Activated naive CD8-positive, alpha-beta T cell (primary cell): ENCODE measurements at regions not wholly inside any gene's neighbourhood (a gene's known extent, or its start where the extent isn't known, plus 50 kb on each side); places are given as distances from the start of the nearest gene placed in this dataset.

Source experiments
- H3K27ac Mint-ChIP-seq: one replicate; pipeline ENCODE4 v1.8.0; 2021; ENCODE audit warnings: mixed read lengths
- H3K27me3 Mint-ChIP-seq: one replicate; pipeline ENCODE4 v1.8.0; 2021; ENCODE audit warnings: mixed read lengths
- H3K36me3 Mint-ChIP-seq: one replicate; pipeline ENCODE4 v1.8.0; 2021; ENCODE audit warnings: mixed read lengths
- H3K4me1 Mint-ChIP-seq: one replicate; pipeline ENCODE4 v1.8.0; 2021; ENCODE audit warnings: low read depth, mixed read lengths
- H3K4me3 Mint-ChIP-seq: one replicate; pipeline ENCODE4 v1.8.0; 2021; ENCODE audit warnings: mild to moderate bottlenecking, mixed read lengths
- H3K9me3 Mint-ChIP-seq: one replicate; pipeline ENCODE4 v1.8.0; 2021; ENCODE audit warnings: low read depth, mixed read lengths

GRCh38 chr2:103734911-103735310 lies 973.1 kb downstream of the TMEM182 start:
- Mint-ChIP-seq H3K9me3 (peaks cover 17% of the 10 kb centered on the region), H3K4me3 (no peak overlapping the region), H3K4me1 (no peaks in the 10 kb centered on the region), H3K27me3 (no peaks in the 10 kb centered on the region), H3K36me3 (no peaks in the 10 kb centered on the region), H3K27ac (no peak overlapping the region)

- peaks cover 6% of the 10 kb centered on the region for H3K9me3 Mint-ChIP-seq
- no peak overlapping the region for H3K4me3 Mint-ChIP-seq
- H3K27ac Mint-ChIP-seq, result no peak overlapping the region
- no peaks in the 10 kb centered on the region for H3K4me1 Mint-ChIP-seq
- no peaks in the 10 kb centered on the region for H3K27me3 Mint-ChIP-seq
- H3K36me3 Mint-ChIP-seq, result no peaks in the 10 kb centered on the region
These were observed 976.3 kb downstream of the TMEM182 start for GRCh38 chr2:103738108-103738507.

GRCh38 chr2:103738606-103739005 lies 976.8 kb downstream of the TMEM182 start:
- Mint-ChIP-seq H3K27me3 (no peaks in the 10 kb centered on the region), H3K9me3 (peaks cover 6% of the 10 kb centered on the region), H3K4me1 (no peaks in the 10 kb centered on the region), H3K4me3 (no peak overlapping the region), H3K27ac (no peak overlapping the region), H3K36me3 (no peaks in the 10 kb centered on the region)

GRCh38 chr2:103739186-103739585 lies 977.4 kb downstream of the TMEM182 start:
- no peaks in the 10 kb centered on the region for H3K4me1 Mint-ChIP-seq
- peaks cover 9% of the 10 kb centered on the region for H3K9me3 Mint-ChIP-seq
- H3K27me3 Mint-ChIP-seq, result no peaks in the 10 kb centered on the region
- H3K27ac Mint-ChIP-seq, result no peak overlapping the region
- H3K36me3 Mint-ChIP-seq, result no peaks in the 10 kb centered on the region
- no peak overlapping the region for H3K4me3 Mint-ChIP-seq

- no peaks in the 10 kb centered on the region for H3K36me3 Mint-ChIP-seq
These were observed 978.1 kb downstream of the TMEM182 start for GRCh38 chr2:103739921-103740320.

GRCh38 chr2:103740631-103741030 lies 978.8 kb downstream of the TMEM182 start:
- no peaks in the 10 kb centered on the region for H3K4me1 Mint-ChIP-seq
- no peaks in the 10 kb centered on the region for H3K27me3 Mint-ChIP-seq
- H3K27ac Mint-ChIP-seq, result no peak overlapping the region
- H3K36me3 Mint-ChIP-seq, result no peaks in the 10 kb centered on the region
- H3K9me3 Mint-ChIP-seq, result peaks cover 12% of the 10 kb centered on the region
- H3K4me3 Mint-ChIP-seq, result no peak overlapping the region

More at GRCh38 chr2:103739921-103740320, 978.1 kb downstream of the TMEM182 start:
- no peak overlapping the region for H3K4me3 Mint-ChIP-seq
- peaks cover 12% of the 10 kb centered on the region for H3K9me3 Mint-ChIP-seq
- no peaks in the 10 kb centered on the region for H3K4me1 Mint-ChIP-seq
- H3K27ac Mint-ChIP-seq, result no peak overlapping the region
- H3K27me3 Mint-ChIP-seq, result no peaks in the 10 kb centered on the region

- Mint-ChIP-seq H3K27me3 (no peaks in the 10 kb centered on the region), H3K4me3 (no peak overlapping the region), H3K4me1 (no peaks in the 10 kb centered on the region), H3K27ac (no peak overlapping the region), H3K36me3 (no peaks in the 10 kb centered on the region), H3K9me3 (peaks cover 8% of the 10 kb centered on the region)
These were observed 981.4 kb downstream of the TMEM182 start for GRCh38 chr2:103743195-103743594.

- Mint-ChIP-seq H3K27ac (no peak overlapping the region), H3K4me3 (no peak overlapping the region), H3K36me3 (no peaks in the 10 kb centered on the region), H3K27me3 (no peaks in the 10 kb centered on the region), H3K4me1 (no peaks in the 10 kb centered on the region), H3K9me3 (peaks cover 5% of the 10 kb centered on the region)
These were observed 992.7 kb downstream of the TMEM182 start for GRCh38 chr2:103754530-103754929.

- Mint-ChIP-seq H3K27ac (no peak overlapping the region), H3K4me1 (no peaks in the 10 kb centered on the region), H3K4me3 (no peak overlapping the region), H3K36me3 (no peaks in the 10 kb centered on the region), H3K9me3 (peaks cover 22% of the 10 kb centered on the region), H3K27me3 (no peaks in the 10 kb centered on the region)
These were observed 1012.1 kb downstream of the TMEM182 start for GRCh38 chr2:103773884-103774283.

- Mint-ChIP-seq H3K4me3 (no peak overlapping the region), H3K36me3 (no peaks in the 10 kb centered on the region), H3K27ac (no peak overlapping the region), H3K4me1 (no peaks in the 10 kb centered on the region), H3K9me3 (peaks cover 14% of the 10 kb centered on the region), H3K27me3 (no peaks in the 10 kb centered on the region)
These were observed 1018.4 kb downstream of the TMEM182 start for GRCh38 chr2:103780088-103780702.

GRCh38 chr2:103781313-103781712 lies 1019.5 kb downstream of the TMEM182 start:
- Mint-ChIP-seq H3K4me3 (no peak overlapping the region), H3K4me1 (no peaks in the 10 kb centered on the region), H3K36me3 (no peaks in the 10 kb centered on the region), H3K27ac (no peak overlapping the region), H3K27me3 (no peaks in the 10 kb centered on the region), H3K9me3 (peaks cover 9% of the 10 kb centered on the region)

- H3K27ac Mint-ChIP-seq, result no peak overlapping the region
- no peaks in the 10 kb centered on the region for H3K9me3 Mint-ChIP-seq
- H3K4me3 Mint-ChIP-seq, result no peak overlapping the region
- no peaks in the 10 kb centered on the region for H3K4me1 Mint-ChIP-seq
- H3K27me3 Mint-ChIP-seq, result no peaks in the 10 kb centered on the region
- H3K36me3 Mint-ChIP-seq, result no peaks in the 10 kb centered on the region
These were observed 1022.4 kb downstream of the TMEM182 start for GRCh38 chr2:103784261-103784660.

GRCh38 chr2:103785432-103785831 lies 1023.6 kb downstream of the TMEM182 start:
- no peaks in the 10 kb centered on the region for H3K36me3 Mint-ChIP-seq
- no peak overlapping the region for H3K27ac Mint-ChIP-seq
- H3K4me3 Mint-ChIP-seq, result no peak overlapping the region
- no peaks in the 10 kb centered on the region for H3K9me3 Mint-ChIP-seq
- H3K4me1 Mint-ChIP-seq, result no peaks in the 10 kb centered on the region
- H3K27me3 Mint-ChIP-seq, result no peaks in the 10 kb centered on the region

GRCh38 chr2:103785956-103786355 lies 1024.1 kb downstream of the TMEM182 start:
- Mint-ChIP-seq H3K27me3 (no peaks in the 10 kb centered on the region), H3K9me3 (peaks cover 4% of the 10 kb centered on the region), H3K4me1 (no peaks in the 10 kb centered on the region), H3K27ac (no peak overlapping the region), H3K36me3 (no peaks in the 10 kb centered on the region), H3K4me3 (no peak overlapping the region)

GRCh38 chr2:103788389-103788788 lies 1026.6 kb downstream of the TMEM182 start:
- Mint-ChIP-seq H3K36me3 (no peaks in the 10 kb centered on the region), H3K27ac (no peak overlapping the region), H3K4me3 (no peak overlapping the region), H3K9me3 (peaks cover 4% of the 10 kb centered on the region), H3K27me3 (no peaks in the 10 kb centered on the region), H3K4me1 (no peaks in the 10 kb centered on the region)

- Mint-ChIP-seq H3K4me3 (no peak overlapping the region), H3K36me3 (no peaks in the 10 kb centered on the region), H3K27me3 (no peaks in the 10 kb centered on the region), H3K4me1 (no peaks in the 10 kb centered on the region), H3K9me3 (peaks cover 4% of the 10 kb centered on the region), H3K27ac (no peak overlapping the region)
These were observed 1027.1 kb downstream of the TMEM182 start for GRCh38 chr2:103788951-103789350.
